ENCODE measurements at regions not wholly inside any gene's neighbourhood (a gene's known extent, or its start where the extent isn't known, plus 50 kb on each side); places are given as distances from the start of the nearest gene placed in this dataset.

GRCh38 chr15:94119298-94119811, 112.0 kb upstream of the MCTP2 start:
- Histone ChIP-seq H3K4me1 (ENCODE audit: control insufficient read depth in 1 of 2, extremely low read depth in 1 of 2, insufficient read depth in 2 of 2, low read length in 2 of 2) (no peaks in the 10 kb centered on the region), H3K36me3 (ENCODE audit: control insufficient read depth in 2 of 2, extremely low read depth in 1 of 2, insufficient read depth in 1 of 2, low read length in 1 of 2) (no peaks in the 10 kb centered on the region), H3K27ac (ENCODE audit: low read length) (no peak overlapping the region), H3K4me3 (ENCODE audit: control insufficient read depth in 1 of 2, extremely low read depth in 1 of 2, low read length in 1 of 2) (no peak overlapping the region), H3K9me3 (no peaks in the 10 kb centered on the region), H3K27me3 (replicated peaks in 1 of 2; ENCODE audit: control insufficient read depth in 2 of 2, extremely low read depth in 1 of 2, insufficient read depth in 2 of 2, low read length in 1 of 2) (no peaks in the 10 kb centered on the region)
- CTCF ChIA-PET, result interaction anchor here (0.6 to 1.8 kb wide), 12 partner anchors 8 to 1322 kb away, joined by 3 to 50 read pairs (median 5); partner anchors contain the start of gene RGMA (in 2 of the 2)
- no peak overlapping the region for H3K27ac Mint-ChIP-seq
- no peak overlapping the region for H3K4me3 Mint-ChIP-seq
- H3K9me3 Mint-ChIP-seq, result no peaks in the 10 kb centered on the region
- H3K36me3 Mint-ChIP-seq, result no peaks in the 10 kb centered on the region
- peaks cover 0 to under 1% of the 10 kb centered on the region in 2 donors for H3K27me3 Mint-ChIP-seq
- no peak for ATAC-seq (replicated peaks in 1 of 4)
- DNase-seq, result no peak
- POLR2A ChIA-PET, result no interaction called here
- H3K4me1 Mint-ChIP-seq, result no peaks in the 10 kb centered on the region
- WGBS (ENCODE audit: insufficient coverage), result 60% methylated on average over 1 of the region's 6 CpGs

GRCh38 chr15:94110476-94111130, 120.8 kb upstream of the MCTP2 start:
- CTCF ChIA-PET, result interaction anchor here in 1 of 2 donors (1.1 kb wide), 1 partner anchor 9 kb away, joined by 3 read pairs; no protein-coding TSS in a partner anchor

GRCh38 chr15:94107652-94108051, 123.7 kb upstream of the MCTP2 start:
- H3K4me1 ChIP-seq (ENCODE audit: control insufficient read depth in 1 of 2, extremely low read depth in 1 of 2, insufficient read depth in 2 of 2, low read length in 2 of 2), result no peaks in the 10 kb centered on the region
- POLR2A ChIA-PET, result no interaction called here
- H3K27ac Mint-ChIP-seq, result no peak overlapping the region
- H3K4me1 Mint-ChIP-seq, result no peaks in the 10 kb centered on the region
- no peaks in the 10 kb centered on the region for H3K36me3 ChIP-seq (ENCODE audit: control insufficient read depth in 2 of 2, extremely low read depth in 1 of 2, insufficient read depth in 1 of 2, low read length in 1 of 2)
- no peaks in the 10 kb centered on the region for H3K36me3 Mint-ChIP-seq
- no peak overlapping the region for H3K4me3 Mint-ChIP-seq
- no peak overlapping the region for H3K4me3 ChIP-seq (ENCODE audit: control insufficient read depth in 1 of 2, extremely low read depth in 1 of 2, low read length in 1 of 2)
- CTCF ChIA-PET, result interaction anchor here in 1 of 2 donors (1.1 kb wide), 1 partner anchor 12 kb away, joined by 5 read pairs; no protein-coding TSS in a partner anchor
- H3K27me3 ChIP-seq (replicated peaks in 1 of 2; ENCODE audit: control insufficient read depth in 2 of 2, extremely low read depth in 1 of 2, insufficient read depth in 2 of 2, low read length in 1 of 2), result no peaks in the 10 kb centered on the region
- no peak for ATAC-seq (replicated peaks in 1 of 4)
- peaks cover 0 to 4% (median 4%) of the 10 kb centered on the region in 3 donors for H3K9me3 Mint-ChIP-seq
- no peak for DNase-seq
- H3K9me3 ChIP-seq, result no peaks in the 10 kb centered on the region
- H3K27ac ChIP-seq (ENCODE audit: low read length), result no peak overlapping the region
- WGBS (ENCODE audit: insufficient coverage), result 96% methylated on average over 2 of the region's 2 CpGs
- H3K27me3 Mint-ChIP-seq, result peaks cover 10 to 17% of the 10 kb centered on the region in 2 donors

More at GRCh38 chr15:94110476-94111130, 120.8 kb upstream of the MCTP2 start:
- H3K9me3 ChIP-seq, result no peaks in the 10 kb centered on the region
- H3K4me3 ChIP-seq (ENCODE audit: control insufficient read depth in 1 of 2, extremely low read depth in 1 of 2, low read length in 1 of 2), result no peak overlapping the region
- Mint-ChIP-seq H3K36me3 (no peaks in the 10 kb centered on the region), H3K4me1 (no peaks in the 10 kb centered on the region), H3K27me3 (peaks cover 15 to 21% of the 10 kb centered on the region in 2 donors), H3K27ac (no peak overlapping the region), H3K4me3 (no peak overlapping the region), H3K9me3 (no peaks in the 10 kb centered on the region)
- no peaks in the 10 kb centered on the region for H3K4me1 ChIP-seq (ENCODE audit: control insufficient read depth in 1 of 2, extremely low read depth in 1 of 2, insufficient read depth in 2 of 2, low read length in 2 of 2)
- 43% methylated on average over 1 of the region's 2 CpGs for WGBS (ENCODE audit: insufficient coverage)
- ATAC-seq (replicated peaks in 1 of 4), result no peak
- H3K27me3 ChIP-seq (replicated peaks in 1 of 2; ENCODE audit: control insufficient read depth in 2 of 2, extremely low read depth in 1 of 2, insufficient read depth in 2 of 2, low read length in 1 of 2), result no peaks in the 10 kb centered on the region
- DNase-seq, result no peak
- no peak overlapping the region for H3K27ac ChIP-seq (ENCODE audit: low read length)
- no peaks in the 10 kb centered on the region for H3K36me3 ChIP-seq (ENCODE audit: control insufficient read depth in 2 of 2, extremely low read depth in 1 of 2, insufficient read depth in 1 of 2, low read length in 1 of 2)
- POLR2A ChIA-PET, result no interaction called here

- no peaks in the 10 kb centered on the region for H3K9me3 ChIP-seq
- no peaks in the 10 kb centered on the region for H3K36me3 ChIP-seq (ENCODE audit: control insufficient read depth in 2 of 2, extremely low read depth in 1 of 2, insufficient read depth in 1 of 2, low read length in 1 of 2)
- POLR2A ChIA-PET, result no interaction called here
- ATAC-seq (replicated peaks in 1 of 4) (no peak), DNase-seq (no peak)
- H3K9me3 Mint-ChIP-seq, result peaks cover 0 to 4% (median 4%) of the 10 kb centered on the region in 3 donors
- 60% methylated on average over 4 of the region's 4 CpGs for WGBS (ENCODE audit: insufficient coverage)
- no peak overlapping the region for H3K27ac ChIP-seq (ENCODE audit: low read length)
- CTCF ChIA-PET, result no interaction called here
- no peak overlapping the region for H3K4me3 ChIP-seq (ENCODE audit: control insufficient read depth in 1 of 2, extremely low read depth in 1 of 2, low read length in 1 of 2)
- H3K36me3 Mint-ChIP-seq, result no peaks in the 10 kb centered on the region
- H3K4me3 Mint-ChIP-seq, result no peak overlapping the region
- H3K4me1 ChIP-seq (ENCODE audit: control insufficient read depth in 1 of 2, extremely low read depth in 1 of 2, insufficient read depth in 2 of 2, low read length in 2 of 2), result no peaks in the 10 kb centered on the region
- H3K27me3 Mint-ChIP-seq, result peaks cover 13 to 26% of the 10 kb centered on the region in 2 donors
- no peak overlapping the region for H3K27ac Mint-ChIP-seq
- H3K27me3 ChIP-seq (replicated peaks in 1 of 2; ENCODE audit: control insufficient read depth in 2 of 2, extremely low read depth in 1 of 2, insufficient read depth in 2 of 2, low read length in 1 of 2), result peaks cover 0 to 3% of the 10 kb centered on the region in 2 experiments
- H3K4me1 Mint-ChIP-seq, result no peaks in the 10 kb centered on the region
Observed at GRCh38 chr15:94105760-94106159, 125.6 kb upstream of the MCTP2 start.

GRCh38 chr15:94100863-94101262, 130.5 kb upstream of the MCTP2 start:
- H3K4me3 Mint-ChIP-seq, result no peak overlapping the region
- ATAC-seq (replicated peaks in 1 of 4) (no peak), DNase-seq (no peak)

GRCh38 chr15:94099574-94099960, 131.8 kb upstream of the MCTP2 start:
- no CpG with 5 or more reads among the region's 3 CpGs for WGBS (ENCODE audit: insufficient coverage)
- ATAC-seq (replicated peaks in 1 of 4), result no peak
- ChIA-PET POLR2A (no interaction called here), CTCF (no interaction called here)
- Mint-ChIP-seq H3K4me3 (no peak overlapping the region), H3K27ac (no peak overlapping the region), H3K4me1 (no peaks in the 10 kb centered on the region), H3K27me3 (peaks cover 16 to 27% of the 10 kb centered on the region in 2 donors), H3K9me3 (peaks cover 0 to 3% (median 3%) of the 10 kb centered on the region in 3 donors), H3K36me3 (no peaks in the 10 kb centered on the region)
- H3K27me3 ChIP-seq (replicated peaks in 1 of 2; ENCODE audit: control insufficient read depth in 2 of 2, extremely low read depth in 1 of 2, insufficient read depth in 2 of 2, low read length in 1 of 2), result peaks cover 0 to 5% of the 10 kb centered on the region in 2 experiments
- no peaks in the 10 kb centered on the region for H3K9me3 ChIP-seq
- DNase-seq, result no peak
- H3K36me3 ChIP-seq (ENCODE audit: control insufficient read depth in 2 of 2, extremely low read depth in 1 of 2, insufficient read depth in 1 of 2, low read length in 1 of 2), result no peaks in the 10 kb centered on the region
- H3K4me3 ChIP-seq (ENCODE audit: control insufficient read depth in 1 of 2, extremely low read depth in 1 of 2, low read length in 1 of 2), result no peak overlapping the region
- no peak overlapping the region for H3K27ac ChIP-seq (ENCODE audit: low read length)
- H3K4me1 ChIP-seq (ENCODE audit: control insufficient read depth in 1 of 2, extremely low read depth in 1 of 2, insufficient read depth in 2 of 2, low read length in 2 of 2), result no peaks in the 10 kb centered on the region

More at GRCh38 chr15:94100863-94101262, 130.5 kb upstream of the MCTP2 start:
- H3K9me3 ChIP-seq, result no peaks in the 10 kb centered on the region
- Mint-ChIP-seq H3K27me3 (peaks cover 16 to 29% of the 10 kb centered on the region in 2 donors), H3K4me1 (no peaks in the 10 kb centered on the region), H3K9me3 (peaks cover 0 to 4% (median 4%) of the 10 kb centered on the region in 3 donors), H3K36me3 (no peaks in the 10 kb centered on the region), H3K27ac (no peak overlapping the region)
- POLR2A ChIA-PET, result no interaction called here
- WGBS (ENCODE audit: insufficient coverage), result 56% methylated on average over 5 of the region's 5 CpGs
- CTCF ChIA-PET, result no interaction called here
- H3K36me3 ChIP-seq (ENCODE audit: control insufficient read depth in 2 of 2, extremely low read depth in 1 of 2, insufficient read depth in 1 of 2, low read length in 1 of 2), result no peaks in the 10 kb centered on the region
- H3K27me3 ChIP-seq (replicated peaks in 1 of 2; ENCODE audit: control insufficient read depth in 2 of 2, extremely low read depth in 1 of 2, insufficient read depth in 2 of 2, low read length in 1 of 2), result peaks cover 0 to 5% of the 10 kb centered on the region in 2 experiments
- H3K4me3 ChIP-seq (ENCODE audit: control insufficient read depth in 1 of 2, extremely low read depth in 1 of 2, low read length in 1 of 2), result no peak overlapping the region
- H3K4me1 ChIP-seq (ENCODE audit: control insufficient read depth in 1 of 2, extremely low read depth in 1 of 2, insufficient read depth in 2 of 2, low read length in 2 of 2), result no peaks in the 10 kb centered on the region
- H3K27ac ChIP-seq (ENCODE audit: low read length), result no peak overlapping the region

Measured in T-cell (primary cell).